ENCODE measurements at regions not wholly inside any gene's neighbourhood (a gene's known extent, or its start where the extent isn't known, plus 50 kb on each side); places are given as distances from the start of the nearest gene placed in this dataset.

- no peaks in the 10 kb centered on the region for H3K36me3 ChIP-seq
- no peaks in the 10 kb centered on the region for H3K27me3 ChIP-seq
- H3K4me2 ChIP-seq, result no peak overlapping the region
- no peaks in the 10 kb centered on the region for H4K20me1 ChIP-seq
- no peak overlapping the region for H3K9ac ChIP-seq
- no peak overlapping the region for H3K27ac ChIP-seq
- H3K9me3 ChIP-seq (replicated peaks in 1 of 11), result no peaks in the 10 kb centered on the region
- H3K4me3 ChIP-seq, result no peak overlapping the region
- TF ChIP-seq Cebpa-rat (IDR thresholded peaks at IDR 0.05), result no peak
- H3K4me1 ChIP-seq, result peaks cover 0 to 4% (median 0%) of the 10 kb centered on the region in 10 experiments; a peak in 1 of 20 replicates
These were observed 286.0 kb upstream of the TMEM229A start for GRCh38 chr7:124318721-124319450.

GRCh38 chr7:124310934-124311390 lies 278.1 kb upstream of the TMEM229A start:
- H4K20me1 ChIP-seq, result no peaks in the 10 kb centered on the region
- no peak for TF ChIP-seq Cebpa-rat (IDR thresholded peaks at IDR 0.05)
- H3K9ac ChIP-seq, result no peak overlapping the region
- H3K4me3 ChIP-seq, result no peak overlapping the region
- H3K9me3 ChIP-seq (replicated peaks in 1 of 11), result no peaks in the 10 kb centered on the region
- no peaks in the 10 kb centered on the region for H3K36me3 ChIP-seq
- H3K27me3 ChIP-seq, result no peaks in the 10 kb centered on the region
- H3K4me2 ChIP-seq, result no peak overlapping the region
- H3K27ac ChIP-seq, result no peak overlapping the region
- H3K4me1 ChIP-seq, result peaks cover 0 to 4% (median 0%) of the 10 kb centered on the region in 10 experiments; a peak in 1 of 20 replicates

GRCh38 chr7:124308384-124308783 lies 275.5 kb upstream of the TMEM229A start:
- no peaks in the 10 kb centered on the region for H3K36me3 ChIP-seq
- no peaks in the 10 kb centered on the region for H4K20me1 ChIP-seq
- no peaks in the 10 kb centered on the region for H3K27me3 ChIP-seq
- no peak overlapping the region for H3K27ac ChIP-seq
- H3K9me3 ChIP-seq (replicated peaks in 1 of 11), result peaks cover 0 to 5% (median 0%) of the 10 kb centered on the region in 11 experiments; a peak in 1 of 22 replicates
- no peak overlapping the region for H3K4me2 ChIP-seq
- no peak overlapping the region for H3K4me3 ChIP-seq
- no peak overlapping the region for H3K9ac ChIP-seq
- no peaks in the 10 kb centered on the region for H3K4me1 ChIP-seq
- no peak for TF ChIP-seq Cebpa-rat (IDR thresholded peaks at IDR 0.05)

GRCh38 chr7:124295289-124295688 lies 262.4 kb upstream of the TMEM229A start:
- Histone ChIP-seq H3K36me3 (no peaks in the 10 kb centered on the region), H3K27me3 (no peaks in the 10 kb centered on the region), H3K4me2 (no peak overlapping the region), H4K20me1 (no peaks in the 10 kb centered on the region), H3K4me3 (no peak overlapping the region), H3K9ac (no peak overlapping the region), H3K9me3 (replicated peaks in 1 of 11) (peaks cover 0 to 46% (median 5%) of the 10 kb centered on the region in 11 experiments; a peak in 9 of 22 replicates), H3K27ac (no peak overlapping the region), H3K4me1 (no peaks in the 10 kb centered on the region)
- no peak for TF ChIP-seq Cebpa-rat (IDR thresholded peaks at IDR 0.05)

- Histone ChIP-seq H3K9ac (no peak overlapping the region), H3K4me1 (no peaks in the 10 kb centered on the region), H3K27me3 (no peaks in the 10 kb centered on the region), H3K9me3 (replicated peaks in 1 of 11) (no peaks in the 10 kb centered on the region), H3K4me3 (no peak overlapping the region), H3K36me3 (no peaks in the 10 kb centered on the region), H3K4me2 (no peak overlapping the region), H4K20me1 (no peaks in the 10 kb centered on the region), H3K27ac (no peak overlapping the region)
- no peak for TF ChIP-seq Cebpa-rat (IDR thresholded peaks at IDR 0.05)
These were observed 252.1 kb upstream of the TMEM229A start for GRCh38 chr7:124284937-124285336.

- no peaks in the 10 kb centered on the region for H3K4me1 ChIP-seq
- no peaks in the 10 kb centered on the region for H4K20me1 ChIP-seq
- no peaks in the 10 kb centered on the region for H3K36me3 ChIP-seq
- H3K9ac ChIP-seq, result no peak overlapping the region
- no peak overlapping the region for H3K27ac ChIP-seq
- no peak for TF ChIP-seq Cebpa-rat (IDR thresholded peaks at IDR 0.05)
- no peaks in the 10 kb centered on the region for H3K9me3 ChIP-seq (replicated peaks in 1 of 11)
- no peaks in the 10 kb centered on the region for H3K27me3 ChIP-seq
- H3K4me3 ChIP-seq, result no peak overlapping the region
- no peak overlapping the region for H3K4me2 ChIP-seq
These were observed 243.2 kb upstream of the TMEM229A start for GRCh38 chr7:124276005-124276622.

GRCh38 chr7:124275411-124275810 lies 242.5 kb upstream of the TMEM229A start:
- H4K20me1 ChIP-seq, result no peaks in the 10 kb centered on the region
- no peak for TF ChIP-seq Cebpa-rat (IDR thresholded peaks at IDR 0.05)
- H3K27ac ChIP-seq, result no peak overlapping the region
- no peaks in the 10 kb centered on the region for H3K4me1 ChIP-seq
- no peak overlapping the region for H3K9ac ChIP-seq
- no peak overlapping the region for H3K4me3 ChIP-seq
- no peaks in the 10 kb centered on the region for H3K27me3 ChIP-seq
- no peaks in the 10 kb centered on the region for H3K36me3 ChIP-seq
- H3K4me2 ChIP-seq, result no peak overlapping the region
- H3K9me3 ChIP-seq (replicated peaks in 1 of 11), result no peaks in the 10 kb centered on the region

- no peaks in the 10 kb centered on the region for H3K4me1 ChIP-seq
- H3K27ac ChIP-seq, result no peak overlapping the region
These were observed 236.9 kb upstream of the TMEM229A start for GRCh38 chr7:124269774-124270173.

GRCh38 chr7:124267154-124267553 lies 234.3 kb upstream of the TMEM229A start:
- Histone ChIP-seq H3K27ac (no peak overlapping the region), H3K9me3 (replicated peaks in 1 of 11) (no peaks in the 10 kb centered on the region), H3K4me2 (no peak overlapping the region), H3K4me1 (peaks cover 0 to 8% (median 0%) of the 10 kb centered on the region in 10 experiments; a peak in 3 of 20 replicates), H3K27me3 (no peaks in the 10 kb centered on the region), H4K20me1 (no peaks in the 10 kb centered on the region), H3K36me3 (no peaks in the 10 kb centered on the region), H3K4me3 (no peak overlapping the region), H3K9ac (no peak overlapping the region)
- no peak for TF ChIP-seq Cebpa-rat (IDR thresholded peaks at IDR 0.05)

More at GRCh38 chr7:124269774-124270173, 236.9 kb upstream of the TMEM229A start:
- no peak overlapping the region for H3K4me3 ChIP-seq
- H3K9me3 ChIP-seq (replicated peaks in 1 of 11), result no peaks in the 10 kb centered on the region
- no peaks in the 10 kb centered on the region for H3K27me3 ChIP-seq
- H3K36me3 ChIP-seq, result no peaks in the 10 kb centered on the region
- H3K9ac ChIP-seq, result no peak overlapping the region
- no peak for TF ChIP-seq Cebpa-rat (IDR thresholded peaks at IDR 0.05)
- H3K4me2 ChIP-seq, result no peak overlapping the region
- no peaks in the 10 kb centered on the region for H4K20me1 ChIP-seq
